ENCODE measurements at regions not wholly inside any gene's neighbourhood (a gene's known extent, or its start where the extent isn't known, plus 50 kb on each side); places are given as distances from the start of the nearest gene placed in this dataset.

- Mint-ChIP-seq H3K4me3 (no peak overlapping the region), H3K27ac (no peak overlapping the region), H3K27me3 (ENCODE audit: low read depth) (no peaks in the 10 kb centered on the region; the same call in 1 of the 2 replicates), H3K9me3 (peaks cover 37% of the 10 kb centered on the region), H3K4me1 (no peaks in the 10 kb centered on the region), H3K36me3 (peaks cover 15% of the 10 kb centered on the region)
- DNase-seq (ENCODE audit: low spot score): no peak
- TF ChIP-seq NFATC4 (CRISPR knock-in tag; IDR thresholded peaks at IDR 0.05) (no peak), JAZF1 (CRISPR knock-in tag; IDR thresholded peaks at IDR 0.05) (no peak), E2F1 (CRISPR knock-in tag; IDR thresholded peaks at IDR 0.05) (no peak), FOXP1 (CRISPR knock-in tag; IDR thresholded peaks at IDR 0.05; ENCODE audit: borderline replicate concordance) (no peak), ZNF219 (CRISPR knock-in tag; IDR thresholded peaks at IDR 0.05; ENCODE audit: borderline replicate concordance) (no peak), MYBL2 (CRISPR knock-in tag; IDR thresholded peaks at IDR 0.05) (no peak), CTCF (IDR thresholded peaks at IDR 0.05) (no peak), NFE2L1 (CRISPR knock-in tag; IDR thresholded peaks at IDR 0.05) (no peak), AR (CRISPR knock-in tag; IDR thresholded peaks at IDR 0.05) (no peak), ZNF512 (CRISPR knock-in tag; IDR thresholded peaks at IDR 0.05; ENCODE audit: borderline replicate concordance) (no peak), ATF1 (CRISPR knock-in tag; IDR thresholded peaks at IDR 0.05) (no peak), ZNF263 (CRISPR knock-in tag; IDR thresholded peaks at IDR 0.05; ENCODE audit: low read depth) (no peak), AFF4 (CRISPR knock-in tag; IDR thresholded peaks at IDR 0.05; ENCODE audit: borderline replicate concordance) (no peak), ZNF423 (CRISPR knock-in tag; IDR thresholded peaks at IDR 0.05) (no peak), SMAD4 (CRISPR knock-in tag; IDR thresholded peaks at IDR 0.05) (no peak)
- TF ChIP-seq, protein P1, sequence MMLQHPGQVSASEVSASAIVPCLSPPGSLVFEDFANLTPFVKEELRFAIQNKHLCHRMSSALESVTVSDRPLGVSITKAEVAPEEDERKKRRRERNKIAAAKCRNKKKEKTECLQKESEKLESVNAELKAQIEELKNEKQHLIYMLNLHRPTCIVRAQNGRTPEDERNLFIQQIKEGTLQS (CRISPR knock-in tag; conservative IDR thresholded peaks at IDR 0.05): no peak
- TF ChIP-seq, protein P2, sequence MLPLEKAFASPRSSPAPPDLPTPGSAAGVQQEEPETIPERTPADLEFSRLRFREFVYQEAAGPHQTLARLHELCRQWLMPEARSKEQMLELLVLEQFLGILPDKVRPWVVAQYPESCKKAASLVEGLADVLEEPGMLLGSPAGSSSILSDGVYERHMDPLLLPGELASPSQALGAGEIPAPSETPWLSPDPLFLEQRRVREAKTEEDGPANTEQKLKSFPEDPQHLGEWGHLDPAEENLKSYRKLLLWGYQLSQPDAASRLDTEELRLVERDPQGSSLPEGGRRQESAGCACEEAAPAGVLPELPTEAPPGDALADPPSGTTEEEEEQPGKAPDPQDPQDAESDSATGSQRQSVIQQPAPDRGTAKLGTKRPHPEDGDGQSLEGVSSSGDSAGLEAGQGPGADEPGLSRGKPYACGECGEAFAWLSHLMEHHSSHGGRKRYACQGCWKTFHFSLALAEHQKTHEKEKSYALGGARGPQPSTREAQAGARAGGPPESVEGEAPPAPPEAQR (CRISPR knock-in tag; IDR thresholded peaks at IDR 0.05): no peak
- POLR2A ChIA-PET: no interaction called here
- CTCF ChIA-PET: interaction anchor here (1.2 kb wide), 1 partner anchor 128 kb away, joined by 3 read pairs; no protein-coding TSS in a partner anchor
- ATAC-seq: no peak
Observed at GRCh38 chr3:134084242-134084950, 54.7 kb upstream of the SLCO2A1 start.
